ENCODE measurements at regions not wholly inside any gene's neighbourhood (a gene's known extent, or its start where the extent isn't known, plus 50 kb on each side); places are given as distances from the start of the nearest gene placed in this dataset.

DNA sequence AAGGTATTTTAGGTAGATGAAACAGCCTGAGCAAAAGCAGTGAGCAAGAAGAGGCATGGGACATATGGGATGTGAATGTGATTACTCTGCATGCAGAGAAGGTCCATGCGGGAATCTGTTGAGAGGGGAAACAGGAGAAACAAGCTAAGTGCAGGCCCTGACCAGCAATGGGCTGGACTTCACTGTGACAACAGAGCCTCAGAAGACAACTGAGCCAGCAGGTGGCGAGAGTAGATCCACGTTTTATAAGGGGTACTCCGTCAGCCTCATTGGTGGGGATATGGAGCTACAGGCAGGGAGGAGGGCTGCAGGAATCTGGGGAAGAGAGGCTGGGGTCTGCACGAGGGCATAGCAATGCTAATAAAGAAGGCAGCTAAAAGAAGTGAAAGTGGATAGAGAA is 405.9 kb upstream of the LMCD1 start:
- DNase-seq (ENCODE audit: low read depth, low spot score) (peak; percentile 10), FAIRE-seq (no peak)
- H4K20me1 ChIP-seq (replicated peaks; ENCODE audit: control insufficient read depth, extremely low read depth, insufficient read depth, low read length), result no peaks in the 10 kb centered on the region
- no peaks in the 10 kb centered on the region for H3K4me1 ChIP-seq (ENCODE audit: control insufficient read depth, extremely low read depth, insufficient read depth, low read length)
- no peaks in the 10 kb centered on the region for H3K36me3 ChIP-seq (ENCODE audit: control insufficient read depth in 2 of 2, extremely low read depth in 1 of 2, insufficient read depth in 2 of 2, low read length in 2 of 2)
- no peaks in the 10 kb centered on the region for H3K27me3 ChIP-seq (ENCODE audit: control insufficient read depth in 2 of 2, insufficient read depth in 2 of 2, low read length in 2 of 2)
- dilution Hi-C loops (cut with MboI; ENCODE audit: extremely low pct_ligation_motif_present, low sequenced_read_pairs) (no loop called here), intact Hi-C loops (cut with micrococcal nuclease) (no loop called here)
- CTCF ChIA-PET, result interaction anchor here (1.0 to 3.1 kb wide), 6 partner anchors 9 to 320 kb away, joined by 3 to 14 read pairs (median 4); no protein-coding TSS in a partner anchor
- TF ChIP-seq GATA2 (IDR thresholded peaks at IDR 0.05; ENCODE audit: insufficient read depth, insufficient read length, low read depth, low read length) (no peak), MYC (IDR thresholded peaks at IDR 0.05; ENCODE audit: low read depth, low read length) (no peak), POLR2A (IDR thresholded peaks at IDR 0.05; ENCODE audit: low read depth, low read length) (no peak), POLR2AphosphoS5 (IDR thresholded peaks at IDR 0.05; ENCODE audit: insufficient read depth, low read depth, low read length) (no peak), FOS (IDR thresholded peaks at IDR 0.05; ENCODE audit: borderline replicate concordance, insufficient read depth, low read length) (no peak), EZH2 (IDR thresholded peaks at IDR 0.05; ENCODE audit: borderline replicate concordance, low read depth, low read length, severe bottlenecking) (no peak)
- TF ChIP-seq, protein P1, sequence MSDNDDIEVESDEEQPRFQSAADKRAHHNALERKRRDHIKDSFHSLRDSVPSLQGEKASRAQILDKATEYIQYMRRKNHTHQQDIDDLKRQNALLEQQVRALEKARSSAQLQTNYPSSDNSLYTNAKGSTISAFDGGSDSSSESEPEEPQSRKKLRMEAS (IDR thresholded peaks at IDR 0.05; ENCODE audit: insufficient read depth, insufficient read length), result no peak
- TF ChIP-seq, protein P2, sequence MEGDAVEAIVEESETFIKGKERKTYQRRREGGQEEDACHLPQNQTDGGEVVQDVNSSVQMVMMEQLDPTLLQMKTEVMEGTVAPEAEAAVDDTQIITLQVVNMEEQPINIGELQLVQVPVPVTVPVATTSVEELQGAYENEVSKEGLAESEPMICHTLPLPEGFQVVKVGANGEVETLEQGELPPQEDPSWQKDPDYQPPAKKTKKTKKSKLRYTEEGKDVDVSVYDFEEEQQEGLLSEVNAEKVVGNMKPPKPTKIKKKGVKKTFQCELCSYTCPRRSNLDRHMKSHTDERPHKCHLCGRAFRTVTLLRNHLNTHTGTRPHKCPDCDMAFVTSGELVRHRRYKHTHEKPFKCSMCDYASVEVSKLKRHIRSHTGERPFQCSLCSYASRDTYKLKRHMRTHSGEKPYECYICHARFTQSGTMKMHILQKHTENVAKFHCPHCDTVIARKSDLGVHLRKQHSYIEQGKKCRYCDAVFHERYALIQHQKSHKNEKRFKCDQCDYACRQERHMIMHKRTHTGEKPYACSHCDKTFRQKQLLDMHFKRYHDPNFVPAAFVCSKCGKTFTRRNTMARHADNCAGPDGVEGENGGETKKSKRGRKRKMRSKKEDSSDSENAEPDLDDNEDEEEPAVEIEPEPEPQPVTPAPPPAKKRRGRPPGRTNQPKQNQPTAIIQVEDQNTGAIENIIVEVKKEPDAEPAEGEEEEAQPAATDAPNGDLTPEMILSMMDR (IDR thresholded peaks at IDR 0.05; ENCODE audit: extremely low read depth in 1 of 2, insufficient read depth in 1 of 2, low read depth in 1 of 2, low read length in 2 of 2), result peak in 1 of 2 donors; percentile 10
- no peak overlapping the region for H3K4me2 ChIP-seq (ENCODE audit: insufficient read depth, low read length)
- H3K4me3 ChIP-seq (replicated peaks in 1 of 3; ENCODE audit: insufficient read depth in 1 of 3, low read depth in 1 of 3, low read length in 3 of 3), result no peak overlapping the region
- no peak overlapping the region for H3K9ac ChIP-seq (replicated peaks; ENCODE audit: extremely low read depth, insufficient read depth, low read length)
- BruUV-seq (replicated peaks), result no TSS peak
- no peak overlapping the region for H2AFZ ChIP-seq (ENCODE audit: low read depth, low read length)
- no peaks in the 10 kb centered on the region for H3K9me3 ChIP-seq (replicated peaks; ENCODE audit: control insufficient read depth, insufficient read depth, low read length)
- H3K79me2 ChIP-seq (ENCODE audit: control insufficient read depth, insufficient read depth, low read length), result no peaks in the 10 kb centered on the region
- H3K27ac ChIP-seq (ENCODE audit: insufficient read depth, low read depth, low read length), result no peak overlapping the region
- H3K9me1 ChIP-seq (replicated peaks; ENCODE audit: control insufficient read depth, extremely low read depth, insufficient read depth, low read length), result no peaks in the 10 kb centered on the region
- POLR2A ChIA-PET, result no interaction called here

All from endothelial cell of umbilical vein (primary cell).